Peyer's patch (tissue), 4 donors: ENCODE measurements at regions not wholly inside any gene's neighbourhood (a gene's known extent, or its start where the extent isn't known, plus 50 kb on each side); places are given as distances from the start of the nearest gene placed in this dataset.

ENCODE experiments used
- POLR2A ChIP-seq, 2 donors: fragments of 450-650 bp; IDR thresholded peaks; one replicate each; pipeline ENCODE4 v1.5.1; 2017; ENCODE audit warnings: antibody characterized with exemption in 2 of 2, mild to moderate bottlenecking in 2 of 2, moderate library complexity in 2 of 2
- TF ChIP-seq, protein P1 (sequence below), 6 experiments: fragments of 450-650 bp in 4 of 6; fragments of 200-600 bp in 2 of 6; sonication (generic) in 1 of 6; IDR thresholded peaks; one replicate each; pipeline ENCODE4 v1.5.1; 2017 to 2019; ENCODE audit warnings: antibody characterized with exemption in 6 of 6, mild to moderate bottlenecking in 3 of 6, moderate library complexity in 1 of 6

DNA sequence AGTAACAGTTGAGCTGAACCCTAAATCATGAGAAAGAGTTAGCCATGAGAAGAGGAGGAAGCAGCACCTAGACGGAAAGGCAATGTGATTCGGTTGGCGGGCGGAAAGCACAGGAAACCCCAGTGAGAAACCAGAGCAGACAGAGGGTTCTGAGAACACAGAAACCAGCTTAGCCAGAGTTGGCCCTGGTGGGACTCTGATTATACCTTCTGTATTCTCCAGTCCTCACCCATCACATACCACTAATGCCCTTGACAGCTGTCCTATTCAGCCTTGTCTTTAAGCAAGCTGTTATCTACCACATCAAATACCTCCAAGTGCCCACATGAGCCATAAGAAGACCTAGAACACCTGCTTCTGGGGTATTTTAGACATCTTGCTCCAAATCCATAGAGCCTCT, 58.9 kb upstream of the LRRC1 start:
- TF ChIP-seq POLR2A (IDR thresholded peaks at IDR 0.05), result no peak
- TF ChIP-seq, protein P1, sequence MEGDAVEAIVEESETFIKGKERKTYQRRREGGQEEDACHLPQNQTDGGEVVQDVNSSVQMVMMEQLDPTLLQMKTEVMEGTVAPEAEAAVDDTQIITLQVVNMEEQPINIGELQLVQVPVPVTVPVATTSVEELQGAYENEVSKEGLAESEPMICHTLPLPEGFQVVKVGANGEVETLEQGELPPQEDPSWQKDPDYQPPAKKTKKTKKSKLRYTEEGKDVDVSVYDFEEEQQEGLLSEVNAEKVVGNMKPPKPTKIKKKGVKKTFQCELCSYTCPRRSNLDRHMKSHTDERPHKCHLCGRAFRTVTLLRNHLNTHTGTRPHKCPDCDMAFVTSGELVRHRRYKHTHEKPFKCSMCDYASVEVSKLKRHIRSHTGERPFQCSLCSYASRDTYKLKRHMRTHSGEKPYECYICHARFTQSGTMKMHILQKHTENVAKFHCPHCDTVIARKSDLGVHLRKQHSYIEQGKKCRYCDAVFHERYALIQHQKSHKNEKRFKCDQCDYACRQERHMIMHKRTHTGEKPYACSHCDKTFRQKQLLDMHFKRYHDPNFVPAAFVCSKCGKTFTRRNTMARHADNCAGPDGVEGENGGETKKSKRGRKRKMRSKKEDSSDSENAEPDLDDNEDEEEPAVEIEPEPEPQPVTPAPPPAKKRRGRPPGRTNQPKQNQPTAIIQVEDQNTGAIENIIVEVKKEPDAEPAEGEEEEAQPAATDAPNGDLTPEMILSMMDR (IDR thresholded peaks at IDR 0.05), result no peak
